ENCODE measurements at regions not wholly inside any gene's neighbourhood (a gene's known extent, or its start where the extent isn't known, plus 50 kb on each side); places are given as distances from the start of the nearest gene placed in this dataset.

- 80% methylated on average over 3 of the region's 3 CpGs for WGBS
- Histone ChIP-seq H3K9me3 (ENCODE audit: control insufficient read depth in 4 of 4, low read length in 3 of 4) (no peaks in the 10 kb centered on the region), H3K9ac (ENCODE audit: low read depth in 1 of 2, low read length in 2 of 2) (no peak overlapping the region), H3K36me3 (ENCODE audit: control insufficient read depth in 4 of 4, insufficient read depth in 3 of 4, low read depth in 1 of 4, low read length in 3 of 4) (no peaks in the 10 kb centered on the region), H3K27ac (ENCODE audit: low read depth in 1 of 2, low read length in 2 of 2) (no peak overlapping the region), H3K4me1 (ENCODE audit: control insufficient read depth in 4 of 4, insufficient read depth in 4 of 4, low read length in 3 of 4) (no peaks in the 10 kb centered on the region), H3K4me3 (ENCODE audit: low read depth in 1 of 3, low read length in 3 of 3) (no peak overlapping the region), H3K27me3 (ENCODE audit: control insufficient read depth in 4 of 4, insufficient read depth in 4 of 4, low read length in 3 of 4) (no peaks in the 10 kb centered on the region)
- no peak for TF ChIP-seq YY1 (IDR thresholded peaks at IDR 0.05)
- no peak for TF ChIP-seq RAD21 (IDR thresholded peaks at IDR 0.05)
- no peak for TF ChIP-seq RXRA (IDR thresholded peaks at IDR 0.05)
- no peak for TF ChIP-seq REST (IDR thresholded peaks at IDR 0.05)
- TF ChIP-seq HNF4A (conservative IDR thresholded peaks at IDR 0.05) = no peak
- TF ChIP-seq TAF1 (conservative IDR thresholded peaks at IDR 0.05) = no peak
- TF ChIP-seq, protein P1, sequence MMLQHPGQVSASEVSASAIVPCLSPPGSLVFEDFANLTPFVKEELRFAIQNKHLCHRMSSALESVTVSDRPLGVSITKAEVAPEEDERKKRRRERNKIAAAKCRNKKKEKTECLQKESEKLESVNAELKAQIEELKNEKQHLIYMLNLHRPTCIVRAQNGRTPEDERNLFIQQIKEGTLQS (IDR thresholded peaks at IDR 0.05) = no peak
- TF ChIP-seq FOXA1 (IDR thresholded peaks at IDR 0.05) = no peak
- TF ChIP-seq, protein P2, sequence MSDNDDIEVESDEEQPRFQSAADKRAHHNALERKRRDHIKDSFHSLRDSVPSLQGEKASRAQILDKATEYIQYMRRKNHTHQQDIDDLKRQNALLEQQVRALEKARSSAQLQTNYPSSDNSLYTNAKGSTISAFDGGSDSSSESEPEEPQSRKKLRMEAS (IDR thresholded peaks at IDR 0.05) = no peak
- no peak for TF ChIP-seq NR2F2 (IDR thresholded peaks at IDR 0.05)
- no peak for TF ChIP-seq SP1 (IDR thresholded peaks at IDR 0.05)
- no peak for TF ChIP-seq FOXA2 (IDR thresholded peaks at IDR 0.05)
- no peak for TF ChIP-seq JUND (IDR thresholded peaks at IDR 0.05)
- TF ChIP-seq EGR1 (IDR thresholded peaks at IDR 0.05; ENCODE audit: low read depth in 2 of 2) = no peak
- no peak for TF ChIP-seq HNF4G (IDR thresholded peaks at IDR 0.05)
- TF ChIP-seq, protein P3, sequence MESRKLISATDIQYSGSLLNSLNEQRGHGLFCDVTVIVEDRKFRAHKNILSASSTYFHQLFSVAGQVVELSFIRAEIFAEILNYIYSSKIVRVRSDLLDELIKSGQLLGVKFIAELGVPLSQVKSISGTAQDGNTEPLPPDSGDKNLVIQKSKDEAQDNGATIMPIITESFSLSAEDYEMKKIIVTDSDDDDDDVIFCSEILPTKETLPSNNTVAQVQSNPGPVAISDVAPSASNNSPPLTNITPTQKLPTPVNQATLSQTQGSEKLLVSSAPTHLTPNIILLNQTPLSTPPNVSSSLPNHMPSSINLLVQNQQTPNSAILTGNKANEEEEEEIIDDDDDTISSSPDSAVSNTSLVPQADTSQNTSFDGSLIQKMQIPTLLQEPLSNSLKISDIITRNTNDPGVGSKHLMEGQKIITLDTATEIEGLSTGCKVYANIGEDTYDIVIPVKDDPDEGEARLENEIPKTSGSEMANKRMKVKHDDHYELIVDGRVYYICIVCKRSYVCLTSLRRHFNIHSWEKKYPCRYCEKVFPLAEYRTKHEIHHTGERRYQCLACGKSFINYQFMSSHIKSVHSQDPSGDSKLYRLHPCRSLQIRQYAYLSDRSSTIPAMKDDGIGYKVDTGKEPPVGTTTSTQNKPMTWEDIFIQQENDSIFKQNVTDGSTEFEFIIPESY (IDR thresholded peaks at IDR 0.05) = no peak
- TF ChIP-seq CTCF (IDR thresholded peaks at IDR 0.05; ENCODE audit: low read depth, low read length, missing input control) = no peak
- TF ChIP-seq GABPA (IDR thresholded peaks at IDR 0.05 in 1 of 2, conservative IDR thresholded peaks at IDR 0.05 in 1 of 2) = no peak
- no peak for DNase-seq (ENCODE audit: low spot score)
Measured at GRCh38 chr15:62641825-62642224, 400.7 kb upstream of the TPM1 start.

Measured in liver (tissue), 8 donors.